GM12891 (cell line): ENCODE measurements at regions not wholly inside any gene's neighbourhood (a gene's known extent, or its start where the extent isn't known, plus 50 kb on each side); places are given as distances from the start of the nearest gene placed in this dataset.

Experiments used
- DNase-seq: peaks from one replicate; pipeline ENCODE4 v3.0.0; 2011; ENCODE audit warnings: low spot score; ENCODE audit not compliant: insufficient read length
- FAIRE-seq: peaks from 2 replicates; lab custom pipeline; 2011; peaks lifted over from hg19 to GRCh38; lab: Jason Lieb, UNC
- PAX5 ChIP-seq: IDR thresholded peaks from 2 replicates; pipeline ENCODE4 v1.6.1; 2011; ENCODE audit warnings: low read length, moderate library complexity, mild to moderate bottlenecking; ENCODE audit not compliant: insufficient read depth, severe bottlenecking
- POLR2A ChIP-seq: IDR thresholded peaks from 2 replicates; pipeline ENCODE4 v1.6.1; 2011; ENCODE audit warnings: low read depth, low read length, control low read depth
- POLR2AphosphoS5 ChIP-seq: IDR thresholded peaks from 2 replicates; pipeline ENCODE4 v1.6.1; 2011; ENCODE audit warnings: low read depth, low read length, control low read depth
- POU2F2 ChIP-seq: IDR thresholded peaks from 2 replicates; pipeline ENCODE4 v1.6.1; 2011; ENCODE audit warnings: low read depth, mild to moderate bottlenecking, control low read depth, low read length, moderate library complexity
- SPI1 ChIP-seq: IDR thresholded peaks from 2 replicates; pipeline ENCODE4 v1.6.1; 2011; ENCODE audit warnings: low read depth, low read length, control low read depth
- TAF1 ChIP-seq: IDR thresholded peaks from 2 replicates; pipeline ENCODE4 v1.6.1; 2011; ENCODE audit warnings: low read depth, low read length, control low read depth

DNA sequence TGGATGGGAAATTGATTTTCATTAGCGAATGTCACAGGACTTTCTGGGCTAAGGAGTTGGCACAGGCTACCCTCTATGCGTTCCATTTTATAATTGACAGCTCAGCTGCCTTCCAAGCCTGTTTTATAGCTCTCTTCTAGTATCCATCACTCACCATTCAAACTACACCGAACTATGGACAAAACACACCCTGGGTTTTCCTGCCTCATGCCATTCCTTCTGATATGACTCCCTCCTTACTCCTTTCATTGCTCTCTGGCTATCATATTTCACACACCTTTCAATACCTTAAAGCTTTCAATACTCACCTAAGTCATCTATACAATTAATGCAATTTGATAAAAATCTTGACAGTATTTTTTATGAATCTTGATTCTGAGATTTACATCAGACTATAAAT, 181.3 kb downstream of the RAP2A start:
- FAIRE-seq: no peak
- TF ChIP-seq POU2F2: no peak
- TF ChIP-seq POLR2AphosphoS5: no peak
- no peak for TF ChIP-seq SPI1
- TF ChIP-seq TAF1: no peak
- no peak for TF ChIP-seq PAX5
- TF ChIP-seq POLR2A: no peak
- DNase-seq: no peak

DNA sequence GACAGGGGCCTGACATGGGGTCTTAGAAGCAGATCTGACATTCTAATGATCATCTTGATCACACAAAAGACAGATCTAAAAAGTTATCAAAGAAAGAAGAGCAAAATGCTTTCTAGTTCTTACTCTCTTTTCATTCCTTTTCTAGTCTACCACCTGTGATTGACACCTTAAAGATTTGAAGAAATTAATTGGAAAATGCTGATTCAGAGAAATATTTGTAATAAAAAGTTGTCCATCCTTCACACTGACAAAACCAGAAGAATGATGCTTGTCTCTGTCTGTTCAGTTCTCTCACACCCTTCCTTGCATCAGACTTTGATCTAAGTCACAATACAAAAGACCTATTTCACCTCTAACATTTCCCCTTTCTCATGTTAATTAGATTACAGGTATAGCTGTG, 182.4 kb downstream of the RAP2A start:
- no peak for TF ChIP-seq POLR2AphosphoS5
- TF ChIP-seq POU2F2: no peak
- no peak for TF ChIP-seq TAF1

DNA sequence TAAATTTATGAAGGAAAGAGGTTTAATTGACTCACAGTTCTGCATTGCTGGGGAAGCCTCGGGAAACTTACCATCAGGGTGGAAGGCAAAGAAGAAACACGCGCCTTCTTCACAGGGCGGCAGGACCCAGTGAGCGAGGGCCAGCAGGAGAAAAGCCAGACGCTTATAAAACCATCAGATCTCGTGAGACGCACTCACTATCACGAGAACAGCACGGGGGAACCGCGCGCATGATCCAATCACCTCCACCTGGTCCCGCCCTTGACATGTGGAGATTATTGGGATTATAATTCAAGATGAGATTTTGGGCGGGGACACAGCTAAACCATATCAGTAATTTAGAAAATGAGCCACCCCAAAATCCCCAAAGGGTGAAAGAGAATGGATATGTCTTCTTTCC, 187.1 kb downstream of the RAP2A start:
- TF ChIP-seq SPI1: no peak
- TF ChIP-seq TAF1: no peak
- TF ChIP-seq PAX5: no peak
- TF ChIP-seq POU2F2: no peak
- TF ChIP-seq POLR2A: no peak
- no peak for TF ChIP-seq POLR2AphosphoS5
- FAIRE-seq: no peak
- DNase-seq: no peak

More for the DNA sequence above, 182.4 kb downstream of the RAP2A start:
- DNase-seq: no peak
- no peak for FAIRE-seq

- TF ChIP-seq POLR2A: no peak
- no peak for DNase-seq
- no peak for FAIRE-seq
Measured at GRCh38 chr13:97621631-97622030, 187.7 kb downstream of the RAP2A start.

GRCh38 chr13:97627566-97627965, 193.6 kb downstream of the RAP2A start:
- TF ChIP-seq PAX5 (no peak), TAF1 (no peak), POLR2AphosphoS5 (no peak), POLR2A (no peak), POU2F2 (no peak), SPI1 (no peak)
- DNase-seq (no peak), FAIRE-seq (no peak)

DNA sequence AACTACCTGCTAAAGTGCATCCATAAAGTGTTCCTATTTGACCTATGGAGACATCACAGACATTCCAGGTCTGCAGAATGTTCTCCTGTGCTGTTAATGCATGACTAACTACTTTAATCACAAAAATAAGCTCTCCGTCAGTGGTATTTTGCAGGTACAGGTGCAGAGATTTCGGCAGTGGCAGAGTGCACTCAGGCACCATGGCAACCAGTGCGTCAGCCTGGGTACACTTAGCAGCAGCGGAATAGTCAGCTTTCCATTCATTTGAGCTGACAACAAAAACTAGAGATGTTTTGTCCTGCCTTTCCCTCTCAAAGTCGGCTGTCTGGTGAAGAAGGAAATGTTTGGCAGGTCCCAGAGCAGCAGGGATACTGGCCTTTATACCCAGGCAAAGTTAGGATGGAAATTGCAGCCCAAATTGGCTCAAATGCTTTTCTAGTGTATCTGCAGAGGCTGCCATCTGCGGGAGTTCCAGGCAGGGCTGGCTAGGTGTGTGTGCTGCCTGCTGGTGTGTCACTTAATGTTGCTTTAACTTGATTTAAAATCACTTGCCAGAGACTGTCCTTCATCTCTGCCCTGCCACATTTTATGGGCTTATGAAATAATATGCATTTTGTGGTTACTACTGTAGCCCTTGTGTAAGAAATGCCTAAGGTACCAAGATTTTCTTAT, 195.8 kb downstream of the RAP2A start:
- FAIRE-seq: no peak
- TF ChIP-seq PAX5 (no peak), POU2F2 (no peak), TAF1 (no peak), POLR2A (no peak), POLR2AphosphoS5 (no peak), SPI1 (no peak)
- DNase-seq: no peak

- DNase-seq (no peak), FAIRE-seq (no peak)
- no peak for TF ChIP-seq PAX5
- TF ChIP-seq POLR2AphosphoS5: no peak
- no peak for TF ChIP-seq POLR2A
- no peak for TF ChIP-seq TAF1
- no peak for TF ChIP-seq SPI1
- no peak for TF ChIP-seq POU2F2
Measured at GRCh38 chr13:97630725-97631124, 196.8 kb downstream of the RAP2A start.

- FAIRE-seq (no peak), DNase-seq (no peak)
- TF ChIP-seq TAF1 (no peak), POLR2A (no peak), POLR2AphosphoS5 (no peak), POU2F2 (no peak), PAX5 (no peak), SPI1 (no peak)
Measured at GRCh38 chr13:97631158-97631557, 197.2 kb downstream of the RAP2A start.

DNA sequence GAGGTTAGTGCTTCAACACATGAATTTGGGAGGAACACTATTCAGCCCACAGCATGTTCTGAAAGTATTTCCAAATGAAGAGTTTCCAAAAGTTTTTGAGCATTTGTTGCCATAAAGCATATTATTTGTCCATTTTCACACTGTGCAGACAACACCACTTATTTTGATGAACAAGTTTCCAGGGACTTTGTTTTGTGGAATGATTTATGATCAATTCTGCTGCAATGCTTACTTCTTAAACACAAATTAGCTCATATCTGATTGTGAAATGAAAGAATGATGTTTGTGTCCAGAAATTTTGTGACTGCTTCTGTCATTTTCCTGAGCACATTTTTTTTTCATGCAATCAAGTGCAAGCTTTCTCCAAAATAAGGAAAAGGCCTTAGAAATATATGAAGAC, 205.3 kb downstream of the RAP2A start:
- no peak for FAIRE-seq
- TF ChIP-seq SPI1 (no peak), PAX5 (no peak), TAF1 (no peak), POU2F2 (no peak), POLR2A (no peak), POLR2AphosphoS5 (no peak)

DNA sequence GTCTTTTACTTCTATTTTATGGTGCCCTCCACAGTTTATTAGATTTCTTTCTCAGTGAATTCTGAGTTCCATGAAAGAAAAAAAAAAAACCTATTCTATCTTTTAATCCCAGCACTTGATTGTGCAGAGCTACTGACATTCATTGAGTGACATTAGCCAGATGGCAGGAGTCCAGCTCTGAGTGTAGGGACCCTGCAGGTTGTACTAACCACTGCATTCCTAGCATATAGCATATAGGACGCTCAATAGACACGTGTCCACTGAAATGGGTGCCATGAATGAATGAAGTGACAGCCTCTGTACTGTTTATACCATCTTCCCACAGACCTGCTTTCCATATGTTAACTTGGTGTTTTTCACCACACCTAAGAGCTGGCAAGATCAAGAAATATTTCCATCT, 206.3 kb downstream of the RAP2A start:
- no peak for FAIRE-seq

More for the DNA sequence above, 205.3 kb downstream of the RAP2A start:
- no peak for DNase-seq

More for the DNA sequence above, 206.3 kb downstream of the RAP2A start:
- no peak for TF ChIP-seq POLR2AphosphoS5
- TF ChIP-seq PAX5: no peak
- TF ChIP-seq SPI1: no peak
- no peak for TF ChIP-seq POU2F2
- no peak for TF ChIP-seq POLR2A
- TF ChIP-seq TAF1: no peak
- DNase-seq: no peak
